C4-2B (cell line): ENCODE measurements at regions not wholly inside any gene's neighbourhood (a gene's known extent, or its start where the extent isn't known, plus 50 kb on each side); places are given as distances from the start of the nearest gene placed in this dataset.

Source experiments
- H3K27ac ChIP-seq: fragments of 450-650 bp; 2 replicates; pipeline ENCODE4 v1.5.1; 2017
- ZFX ChIP-seq: fragments of 450-650 bp; IDR thresholded peaks from 2 replicates; pipeline ENCODE4 v1.6.1; 2017
- TF ChIP-seq, protein P1 (sequence below): fragments of 450-650 bp; conservative IDR thresholded peaks from 2 replicates; pipeline ENCODE4 v1.5.1; 2017; ENCODE audit warnings: mild to moderate bottlenecking

DNA sequence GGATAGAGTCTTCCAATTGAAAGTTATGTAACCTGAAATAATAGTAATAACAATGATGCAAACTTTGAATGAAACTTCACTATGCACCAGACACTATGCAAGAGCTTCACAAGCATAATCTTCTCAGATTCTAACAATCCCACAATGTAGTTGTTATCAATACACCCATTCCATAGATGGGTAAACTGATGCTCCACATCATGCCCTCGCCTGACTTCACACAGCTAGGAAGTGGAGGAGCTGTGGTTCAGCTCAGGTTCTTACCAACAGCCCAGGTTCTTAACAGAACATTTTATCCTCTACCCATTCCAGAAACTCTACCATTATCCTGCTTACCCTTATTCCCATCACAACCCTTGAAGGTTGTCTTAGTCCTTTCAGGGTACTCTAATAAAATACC is 50.4 kb upstream of the HMGXB4 start:
- no peak for TF ChIP-seq ZFX
- TF ChIP-seq, protein P1, sequence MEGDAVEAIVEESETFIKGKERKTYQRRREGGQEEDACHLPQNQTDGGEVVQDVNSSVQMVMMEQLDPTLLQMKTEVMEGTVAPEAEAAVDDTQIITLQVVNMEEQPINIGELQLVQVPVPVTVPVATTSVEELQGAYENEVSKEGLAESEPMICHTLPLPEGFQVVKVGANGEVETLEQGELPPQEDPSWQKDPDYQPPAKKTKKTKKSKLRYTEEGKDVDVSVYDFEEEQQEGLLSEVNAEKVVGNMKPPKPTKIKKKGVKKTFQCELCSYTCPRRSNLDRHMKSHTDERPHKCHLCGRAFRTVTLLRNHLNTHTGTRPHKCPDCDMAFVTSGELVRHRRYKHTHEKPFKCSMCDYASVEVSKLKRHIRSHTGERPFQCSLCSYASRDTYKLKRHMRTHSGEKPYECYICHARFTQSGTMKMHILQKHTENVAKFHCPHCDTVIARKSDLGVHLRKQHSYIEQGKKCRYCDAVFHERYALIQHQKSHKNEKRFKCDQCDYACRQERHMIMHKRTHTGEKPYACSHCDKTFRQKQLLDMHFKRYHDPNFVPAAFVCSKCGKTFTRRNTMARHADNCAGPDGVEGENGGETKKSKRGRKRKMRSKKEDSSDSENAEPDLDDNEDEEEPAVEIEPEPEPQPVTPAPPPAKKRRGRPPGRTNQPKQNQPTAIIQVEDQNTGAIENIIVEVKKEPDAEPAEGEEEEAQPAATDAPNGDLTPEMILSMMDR = no peak
- no peak overlapping the region for H3K27ac ChIP-seq
